HG02885 (cell line): ENCODE measurements at regions not wholly inside any gene's neighbourhood (a gene's known extent, or its start where the extent isn't known, plus 50 kb on each side); places are given as distances from the start of the nearest gene placed in this dataset.

Experiments used
- ATAC-seq: cut with Tn5 transposase; IDR thresholded peaks from one replicate; pipeline ENCODE4 v1.9.1; 2021; ENCODE audit warnings: mild to moderate bottlenecking; ENCODE audit not compliant: unreplicated experiment, poor library complexity

GRCh38 chr15:56868170-56868569 is 50.3 kb upstream of the TCF12 start:
- ATAC-seq = no peak

GRCh38 chr15:56866803-56867202 is 51.6 kb upstream of the TCF12 start:
- ATAC-seq = no peak

GRCh38 chr15:56857828-56858227 is 60.6 kb upstream of the TCF12 start:
- ATAC-seq = no peak

- ATAC-seq = no peak
Measured at GRCh38 chr15:56856934-56857333, 61.5 kb upstream of the TCF12 start.

GRCh38 chr15:56844892-56845291 is 73.6 kb upstream of the TCF12 start:
- no peak for ATAC-seq

- ATAC-seq = no peak
Measured at GRCh38 chr15:56844471-56844870, 74.0 kb upstream of the TCF12 start.

GRCh38 chr15:56839641-56840040 is 78.8 kb upstream of the TCF12 start:
- ATAC-seq = no peak

GRCh38 chr15:56839099-56839498 is 79.3 kb upstream of the TCF12 start:
- ATAC-seq = no peak

- ATAC-seq = no peak
Measured at GRCh38 chr15:56838085-56838484, 80.4 kb upstream of the TCF12 start.

- no peak for ATAC-seq
Measured at GRCh38 chr15:56837273-56837672, 81.2 kb upstream of the TCF12 start.

GRCh38 chr15:56835718-56836171 is 82.7 kb upstream of the TCF12 start:
- ATAC-seq = no peak

GRCh38 chr15:56832125-56832524 is 86.3 kb upstream of the TCF12 start:
- ATAC-seq = no peak

- ATAC-seq = no peak
Measured at GRCh38 chr15:56831467-56832005, 86.9 kb upstream of the TCF12 start.

- ATAC-seq = no peak
Measured at GRCh38 chr15:56824175-56824574, 90.9 kb upstream of the ZNF280D start.

GRCh38 chr15:56821721-56822425 is 88.6 kb upstream of the ZNF280D start:
- ATAC-seq = peak; percentile 71

GRCh38 chr15:56820333-56820732 is 87.0 kb upstream of the ZNF280D start:
- ATAC-seq = no peak

- no peak for ATAC-seq
Measured at GRCh38 chr15:56817321-56818080, 84.2 kb upstream of the ZNF280D start.

GRCh38 chr15:56816781-56817180 is 83.5 kb upstream of the ZNF280D start:
- no peak for ATAC-seq

- ATAC-seq = no peak
Measured at GRCh38 chr15:56815247-56815646, 81.9 kb upstream of the ZNF280D start.

GRCh38 chr15:56814429-56814828 is 81.1 kb upstream of the ZNF280D start:
- no peak for ATAC-seq

- no peak for ATAC-seq
Measured at GRCh38 chr15:56813995-56814394, 80.7 kb upstream of the ZNF280D start.
